Neural cell (in vitro differentiated cells): ENCODE measurements at regions not wholly inside any gene's neighbourhood (a gene's known extent, or its start where the extent isn't known, plus 50 kb on each side); places are given as distances from the start of the nearest gene placed in this dataset.

ENCODE experiments used
- H2AFZ ChIP-seq: fragments of 200-600, 300-800 bp; sonication (generic), shearing (Covaris generic); 2 replicates; pipeline ENCODE4 v1.6.0; 2014; ENCODE audit warnings: low read depth, mild to moderate bottlenecking, antibody characterized with exemption, low read length, moderate library complexity
- H3F3A ChIP-seq: fragments of 200-600 bp; shearing (Covaris generic); 2 replicates; pipeline ENCODE4 v1.6.1; 2016; ENCODE audit warnings: mild to moderate bottlenecking, moderate library complexity, mixed read lengths, antibody characterized with exemption, low read length; ENCODE audit not compliant: insufficient read depth, poor library complexity, severe bottlenecking
- H3K27ac ChIP-seq: fragments of 200-600, 300-800 bp; sonication (generic), shearing (Covaris generic); 2 replicates; pipeline ENCODE4 v1.5.1; 2014; ENCODE audit warnings: mild to moderate bottlenecking, low read length, moderate library complexity
- H3K27me3 ChIP-seq: fragments of 300-800, 200-600 bp; sonication (generic), shearing (Covaris generic); 2 replicates; pipeline ENCODE4 v1.6.0; 2014; ENCODE audit warnings: mild to moderate bottlenecking, low read depth, low read length, moderate library complexity; ENCODE audit not compliant: insufficient read depth
- H3K36me3 ChIP-seq: fragments of 300-800, 200-600 bp; sonication (generic), shearing (Covaris generic); 2 replicates; pipeline ENCODE4 v1.5.1; 2014; ENCODE audit warnings: mild to moderate bottlenecking, antibody characterized with exemption, low read length, moderate library complexity; ENCODE audit not compliant: insufficient read depth
- H3K4me2 ChIP-seq: fragments of 300-800, 200-600 bp; sonication (generic), shearing (Covaris generic); 2 replicates; pipeline ENCODE4 v1.6.0; 2014; ENCODE audit warnings: mild to moderate bottlenecking, low read length
- H3K4me3 ChIP-seq: fragments of 300-800, 200-600 bp; sonication (generic), shearing (Covaris generic); 2 replicates; pipeline ENCODE4 v1.5.1; 2014; ENCODE audit warnings: mild to moderate bottlenecking, low read length, moderate library complexity
- H3K79me2 ChIP-seq: fragments of 200-600 bp; shearing (Covaris generic); replicated peaks from 2 replicates; pipeline ENCODE4 v1.6.0; 2014; ENCODE audit warnings: mild to moderate bottlenecking, low read length, moderate library complexity; ENCODE audit not compliant: insufficient read depth
- H3K9ac ChIP-seq: fragments of 300-800, 200-600 bp; sonication (generic), shearing (Covaris generic); 2 replicates; pipeline ENCODE4 v1.6.1; 2016; ENCODE audit warnings: mild to moderate bottlenecking, low read length, mixed read lengths
- H3K9me2 ChIP-seq: fragments of 200-600 bp; shearing (Covaris generic); 2 replicates; pipeline ENCODE4 v1.6.1; 2016; ENCODE audit warnings: mild to moderate bottlenecking, low read length, mixed read lengths; ENCODE audit not compliant: insufficient read depth
- H3K9me3 ChIP-seq: fragments of 200-600, 300-800 bp; sonication (generic), shearing (Covaris generic); 2 replicates; pipeline ENCODE4 v1.6.1; 2016; ENCODE audit warnings: mild to moderate bottlenecking, mixed run types, low read length, moderate library complexity, mixed read lengths
- H4K20me1 ChIP-seq: fragments of 200-600 bp; shearing (Covaris generic); 2 replicates; pipeline ENCODE4 v1.6.1; 2016; ENCODE audit warnings: mild to moderate bottlenecking, mixed run types; ENCODE audit not compliant: insufficient read depth
- CTCF ChIP-seq: fragments of 450-650 bp; IDR thresholded peaks from 2 replicates; pipeline ENCODE4 v1.5.1; 2014; ENCODE audit warnings: antibody characterized with exemption, mild to moderate bottlenecking, moderate library complexity; ENCODE audit not compliant: poor library complexity, severe bottlenecking
- EP300 ChIP-seq: fragments of 450-650 bp; conservative IDR thresholded peaks from 2 replicates; pipeline ENCODE4 v1.6.1; 2014; ENCODE audit warnings: antibody characterized with exemption, mild to moderate bottlenecking, moderate library complexity; ENCODE audit not compliant: poor library complexity, severe bottlenecking
- EZH2 ChIP-seq: fragments of 200-600, 300-800 bp; shearing (Covaris generic), sonication (generic); IDR thresholded peaks from 2 replicates; pipeline ENCODE4 v1.6.1; 2014; ENCODE audit warnings: antibody characterized with exemption, low read length, borderline replicate concordance, mild to moderate bottlenecking; ENCODE audit not compliant: insufficient read depth, poor library complexity, severe bottlenecking
- MXI1 ChIP-seq: fragments of 450-650 bp; conservative IDR thresholded peaks from 2 replicates; pipeline ENCODE4 v1.6.1; 2014; ENCODE audit warnings: antibody characterized with exemption, mild to moderate bottlenecking; ENCODE audit not compliant: poor library complexity, severe bottlenecking
- POLR2AphosphoS5 ChIP-seq: IDR thresholded peaks from 2 replicates; pipeline ENCODE4 v1.6.1; 2012
- RAD21 ChIP-seq: fragments of 450-650 bp; conservative IDR thresholded peaks from 2 replicates; pipeline ENCODE4 v1.6.1; 2014; ENCODE audit warnings: antibody characterized with exemption, mild to moderate bottlenecking, moderate library complexity
- REST ChIP-seq: IDR thresholded peaks from 2 replicates; pipeline ENCODE4 v1.6.1; 2012; ENCODE audit warnings: borderline replicate concordance
- SMC3 ChIP-seq: fragments of 450-650 bp; conservative IDR thresholded peaks from 2 replicates; pipeline ENCODE4 v1.6.1; 2014; ENCODE audit warnings: antibody characterized with exemption, mild to moderate bottlenecking, moderate library complexity; ENCODE audit not compliant: poor library complexity
- TAF1 ChIP-seq: IDR thresholded peaks from 2 replicates; pipeline ENCODE4 v1.6.1; 2012; ENCODE audit warnings: low read depth

GRCh38 chr11:112662554-112662953 is 298.7 kb upstream of the NCAM1 start:
- H3K79me2 ChIP-seq = no peaks in the 10 kb centered on the region
- H3K4me3 ChIP-seq = no peak overlapping the region
- no peaks in the 10 kb centered on the region for H4K20me1 ChIP-seq
- H3K27me3 ChIP-seq = no peaks in the 10 kb centered on the region
- H3K9ac ChIP-seq = no peak overlapping the region
- H3K27ac ChIP-seq = no peak overlapping the region
- no peaks in the 10 kb centered on the region for H3K9me3 ChIP-seq
- no peak overlapping the region for H3K4me2 ChIP-seq
- no peaks in the 10 kb centered on the region for H3F3A ChIP-seq
- no peaks in the 10 kb centered on the region for H3K9me2 ChIP-seq
- no peaks in the 10 kb centered on the region for H3K36me3 ChIP-seq
- TF ChIP-seq RAD21 (no peak), EZH2 (no peak), MXI1 (no peak), REST (no peak), CTCF (no peak), SMC3 (no peak), TAF1 (no peak), POLR2AphosphoS5 (no peak), EP300 (no peak)
- no peak overlapping the region for H2AFZ ChIP-seq

GRCh38 chr11:112663947-112664634 is 297.1 kb upstream of the NCAM1 start:
- TF ChIP-seq SMC3 = no peak
- no peak for TF ChIP-seq CTCF
- TF ChIP-seq EP300 = no peak
- TF ChIP-seq REST = no peak
- TF ChIP-seq TAF1 = no peak
- TF ChIP-seq RAD21 = no peak
- Histone ChIP-seq H3K4me3 (no peak overlapping the region), H3K36me3 (no peaks in the 10 kb centered on the region), H3K9ac (no peak overlapping the region), H2AFZ (no peak overlapping the region), H3K4me2 (no peak overlapping the region), H3K9me3 (no peaks in the 10 kb centered on the region), H3K27me3 (no peaks in the 10 kb centered on the region), H3K27ac (no peak overlapping the region), H3F3A (no peaks in the 10 kb centered on the region), H3K79me2 (no peaks in the 10 kb centered on the region), H3K9me2 (no peaks in the 10 kb centered on the region), H4K20me1 (no peaks in the 10 kb centered on the region)
